Stimulated activated CD4-positive, alpha-beta T cell treated with anti-CD3 and anti-CD28 coated beads, Interleukin-1b, Interleukin-23, amount 100 ng/mL, for 4 hours (primary cell): ENCODE measurements at regions not wholly inside any gene's neighbourhood (a gene's known extent, or its start where the extent isn't known, plus 50 kb on each side); places are given as distances from the start of the nearest gene placed in this dataset.
"Not testable (repeated sequence)": the region's sequence is repeated elsewhere in the genome, so short reads cannot be mapped to it uniquely, and the experiment has no call there.

Experiments used
- DNase-seq, 2 donors: peaks; one replicate each; pipeline ENCODE4 v3.0.0-alpha.2; 2020; ENCODE audit warnings: low read depth in 2 of 2

- DNase-seq: no peak
Measured at GRCh38 chr10:44102726-44103255, 282.1 kb downstream of the CXCL12 start.

GRCh38 chr10:44101082-44101481, 283.8 kb downstream of the CXCL12 start:
- no peak for DNase-seq

- DNase-seq: no peak
Measured at GRCh38 chr10:44099511-44099910, 285.4 kb downstream of the CXCL12 start.

GRCh38 chr10:44096217-44096616, 288.7 kb downstream of the CXCL12 start:
- DNase-seq: not testable (repeated sequence)

GRCh38 chr10:44089671-44090070, 295.2 kb downstream of the CXCL12 start:
- DNase-seq: no peak

- DNase-seq: no peak
Measured at GRCh38 chr10:44087403-44087802, 297.5 kb downstream of the CXCL12 start.

GRCh38 chr10:44083719-44084400, 301.0 kb downstream of the CXCL12 start:
- no peak for DNase-seq

- DNase-seq: no peak
Measured at GRCh38 chr10:44071479-44071878, 313.4 kb downstream of the CXCL12 start.

GRCh38 chr10:44070282-44070681, 314.6 kb downstream of the CXCL12 start:
- DNase-seq: no peak

- DNase-seq: no peak
Measured at GRCh38 chr10:44069573-44069972, 315.3 kb downstream of the CXCL12 start.

GRCh38 chr10:44068716-44069482, 316.0 kb downstream of the CXCL12 start:
- DNase-seq: no peak

GRCh38 chr10:44067432-44067831, 317.5 kb downstream of the CXCL12 start:
- no peak for DNase-seq

GRCh38 chr10:44066527-44067255, 318.2 kb downstream of the CXCL12 start:
- DNase-seq: no peak

GRCh38 chr10:44065788-44066526, 318.9 kb downstream of the CXCL12 start:
- DNase-seq: no peak

GRCh38 chr10:44064987-44065787, 319.7 kb downstream of the CXCL12 start:
- DNase-seq: no peak

GRCh38 chr10:44064317-44064716, 320.6 kb downstream of the CXCL12 start:
- no peak for DNase-seq

- DNase-seq: no peak
Measured at GRCh38 chr10:44063686-44064085, 321.2 kb downstream of the CXCL12 start.

GRCh38 chr10:44060719-44061118, 324.2 kb downstream of the CXCL12 start:
- no peak for DNase-seq

- no peak for DNase-seq
Measured at GRCh38 chr10:44060221-44060620, 324.7 kb downstream of the CXCL12 start.

- DNase-seq: no peak
Measured at GRCh38 chr10:44058259-44058658, 326.6 kb downstream of the CXCL12 start.
